SK-N-SH (cell line): ENCODE measurements at regions not wholly inside any gene's neighbourhood (a gene's known extent, or its start where the extent isn't known, plus 50 kb on each side); places are given as distances from the start of the nearest gene placed in this dataset.

Source experiments
- CTCF ChIA-PET: fragments of 300-600, 350-600 bp; formaldehyde crosslinking; extraction: SDS; loops from one replicate; lab custom pipeline; 2021; lab: Yijun Ruan, JAX
- POLR2A ChIA-PET: fragments of 350-600 bp; sonication (Branson Sonifier 250); formaldehyde crosslinking; extraction: SDS; loops from one replicate; lab custom pipeline; 2020; ENCODE audit warnings: antibody characterized with exemption, inconsistent platforms; lab: Yijun Ruan, JAX
- DNase-seq: peaks from one replicate; pipeline ENCODE4 v3.0.0; 2012
- H2AFZ ChIP-seq: fragments of 200-600 bp; sonication (generic); 2 replicates; pipeline ENCODE4 v1.8.1; 2016; ENCODE audit warnings: antibody characterized with exemption, mild to moderate bottlenecking, low read depth
- H3F3A ChIP-seq: fragments of 200-600 bp; sonication (generic); replicated peaks from 2 replicates; pipeline ENCODE3; 2016; ENCODE audit warnings: antibody characterized with exemption, mild to moderate bottlenecking; ENCODE audit not compliant: insufficient read depth
- H3K27ac ChIP-seq, 2 experiments: fragments of 200-500 bp in 1 of 2; fragments of 200-600 bp in 1 of 2; sonication (Bioruptor generic) in 1 of 2; sonication (generic), shearing (Covaris generic) in 1 of 2; 2 replicates each; pipeline versions ENCODE4 v1.5.1 to v1.6.1; 2014 to 2016; ENCODE audit warnings: low read depth in 2 of 2, inconsistent platforms in 1 of 2, low read length in 1 of 2, mild to moderate bottlenecking in 1 of 2, mixed read lengths in 1 of 2
- H3K27me3 ChIP-seq: fragments of 200-600 bp; sonication (generic), shearing (Covaris generic); 2 replicates; pipeline ENCODE4 v1.6.1; 2016; ENCODE audit warnings: mixed run types; ENCODE audit not compliant: insufficient read depth
- H3K36me3 ChIP-seq, 2 experiments: fragments of 200-500 bp in 1 of 2; fragments of 200-600 bp in 1 of 2; sonication (Bioruptor generic) in 1 of 2; sonication (generic) in 1 of 2; replicated peaks in 1 of 2; 2 replicates each; pipeline versions ENCODE3 to v1.5.1; 2014 to 2016; ENCODE audit warnings: low read length in 1 of 2, mild to moderate bottlenecking in 1 of 2; ENCODE audit not compliant: insufficient read depth in 2 of 2, control insufficient read depth in 1 of 2
- H3K4me1 ChIP-seq, 2 experiments: fragments of 200-500 bp in 1 of 2; fragments of 200-600 bp in 1 of 2; sonication (Bioruptor generic) in 1 of 2; sonication (generic), shearing (Covaris generic) in 1 of 2; 2 replicates each; pipeline versions ENCODE4 v1.5.1 to v1.6.1; 2014 to 2016; ENCODE audit warnings: low read depth in 1 of 2, low read length in 1 of 2, mixed run types in 1 of 2; ENCODE audit not compliant: insufficient read depth in 2 of 2, control insufficient read depth in 1 of 2
- H3K4me2 ChIP-seq: fragments of 200-600 bp; sonication (generic), shearing (Covaris generic); 2 replicates; pipeline ENCODE4 v1.6.1; 2017; ENCODE audit warnings: mixed run types
- H3K4me3 ChIP-seq, 2 experiments: fragments of 200-500 bp in 1 of 2; fragments of 200-600 bp in 1 of 2; sonication (Bioruptor generic) in 1 of 2; sonication (generic), shearing (Covaris generic) in 1 of 2; 2 replicates each; pipeline versions ENCODE4 v1.5.1 to v1.8.1; 2014 to 2016; ENCODE audit warnings: low read depth in 2 of 2, inconsistent platforms in 1 of 2, low read length in 1 of 2, mild to moderate bottlenecking in 1 of 2, mixed read lengths in 1 of 2, moderate library complexity in 1 of 2
- H3K79me2 ChIP-seq: fragments of 200-600 bp; sonication (generic); 2 replicates; pipeline ENCODE4 v1.8.1; 2017; ENCODE audit warnings: mild to moderate bottlenecking; ENCODE audit not compliant: insufficient read depth
- H3K9ac ChIP-seq: fragments of 200-600 bp; sonication (generic); 2 replicates; pipeline ENCODE4 v1.6.1; 2017; ENCODE audit warnings: mixed run types
- H3K9me2 ChIP-seq: fragments of 200-600 bp; sonication (generic); 2 replicates; pipeline ENCODE4 v1.6.1; 2017; ENCODE audit warnings: mixed run types
- H3K9me3 ChIP-seq: fragments of 200-600 bp; sonication (generic); 2 replicates; pipeline ENCODE4 v1.6.1; 2017; ENCODE audit warnings: mixed run types, mild to moderate bottlenecking, moderate library complexity
- H4K20me1 ChIP-seq: fragments of 200-600 bp; sonication (generic); 2 replicates; pipeline ENCODE4 v1.6.1; 2017; ENCODE audit warnings: mild to moderate bottlenecking, mixed run types; ENCODE audit not compliant: insufficient read depth
- CHD2 ChIP-seq: fragments of 150-350 bp; IDR thresholded peaks from 2 replicates; pipeline ENCODE4 v1.6.1; 2018; ENCODE audit warnings: low read length; ENCODE audit not compliant: partially characterized antibody
- GABPA ChIP-seq: IDR thresholded peaks from 2 replicates; pipeline ENCODE4 v1.4.0; 2012; ENCODE audit warnings: low read depth, mild to moderate bottlenecking
- GATA2 ChIP-seq: sonication (generic); formaldehyde crosslinking; IDR thresholded peaks from 2 replicates; pipeline ENCODE4 v1.5.0; 2020; ENCODE audit warnings: mild to moderate bottlenecking, missing genetic modification reagents
- NFIC ChIP-seq: IDR thresholded peaks from 2 replicates; pipeline ENCODE4 v1.4.0; 2012; ENCODE audit warnings: borderline replicate concordance
- RFX5 ChIP-seq: IDR thresholded peaks from 2 replicates; pipeline ENCODE4 v1.6.1; 2012; ENCODE audit warnings: mild to moderate bottlenecking, improper control_type of control experiment, low read length
- RXRA ChIP-seq: IDR thresholded peaks from 2 replicates; pipeline ENCODE4 v1.4.0; 2012; ENCODE audit warnings: low read depth, mild to moderate bottlenecking, borderline replicate concordance
- SIN3A ChIP-seq: IDR thresholded peaks from 2 replicates; pipeline ENCODE4 v1.6.1; 2012; ENCODE audit warnings: low read depth, mild to moderate bottlenecking, low read length, moderate library complexity, borderline replicate concordance
- SMC3 ChIP-seq: IDR thresholded peaks from 2 replicates; pipeline ENCODE4 v1.6.1; 2012; ENCODE audit warnings: low read depth, low read length, improper control_type of control experiment
- WGBS: methylation state at CpG from one replicate; pipeline ENCODE4 v1.1.6; 2017; ENCODE audit warnings: low lambda C conversion rate; 5-methylcytosine and 5-hydroxymethylcytosine counted together
- TF ChIP-seq, protein P1 (sequence below): fragments of 150-350 bp; IDR thresholded peaks from 2 replicates; pipeline ENCODE4 v1.6.1; 2017; ENCODE audit warnings: antibody characterized with exemption, low read length, low read depth, borderline replicate concordance
- TF ChIP-seq, protein P2 (sequence below): fragments of 200-600 bp; sonication (generic); IDR thresholded peaks from 2 replicates; pipeline ENCODE4 v1.6.1; 2017; ENCODE audit warnings: antibody characterized with exemption, mild to moderate bottlenecking, moderate library complexity

DNA sequence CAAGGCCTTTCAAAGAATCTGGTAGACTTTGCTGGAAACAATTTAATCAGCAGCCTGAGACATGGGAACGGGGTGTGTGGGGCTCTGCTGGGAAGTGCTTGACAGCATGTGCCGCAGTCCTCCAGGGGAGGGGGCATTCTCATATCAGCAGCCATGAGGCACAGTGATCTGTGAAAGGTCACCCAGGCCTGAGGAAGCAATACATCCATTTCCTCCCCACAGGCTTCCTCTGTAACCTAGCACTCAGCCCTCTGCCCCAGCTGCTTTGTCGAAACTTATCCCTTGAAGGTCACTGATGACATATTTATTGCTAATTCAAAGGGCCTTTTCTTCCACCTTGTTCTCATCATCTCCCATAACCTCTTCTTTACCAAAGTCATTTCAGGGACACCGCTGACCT, 103.3 kb downstream of the TNFAIP3 start:
- Histone ChIP-seq H3K36me3 (no peaks in the 10 kb centered on the region), H4K20me1 (no peaks in the 10 kb centered on the region), H3K9me3 (no peaks in the 10 kb centered on the region)
- TF ChIP-seq CHD2 (no peak), RFX5 (no peak), GABPA (no peak)
- TF ChIP-seq, protein P1, sequence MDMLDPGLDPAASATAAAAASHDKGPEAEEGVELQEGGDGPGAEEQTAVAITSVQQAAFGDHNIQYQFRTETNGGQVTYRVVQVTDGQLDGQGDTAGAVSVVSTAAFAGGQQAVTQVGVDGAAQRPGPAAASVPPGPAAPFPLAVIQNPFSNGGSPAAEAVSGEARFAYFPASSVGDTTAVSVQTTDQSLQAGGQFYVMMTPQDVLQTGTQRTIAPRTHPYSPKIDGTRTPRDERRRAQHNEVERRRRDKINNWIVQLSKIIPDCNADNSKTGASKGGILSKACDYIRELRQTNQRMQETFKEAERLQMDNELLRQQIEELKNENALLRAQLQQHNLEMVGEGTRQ, result no peak
- TF ChIP-seq, all 33 proteins: peak for 0
- ChIA-PET POLR2A (no interaction called here), CTCF (no interaction called here)
- no peaks in the 10 kb centered on the region for H3K9me2 ChIP-seq
- H3F3A ChIP-seq, result no peaks in the 10 kb centered on the region
- WGBS, result 25% methylated on average over 4 of the region's 4 CpGs
- no peaks in the 10 kb centered on the region for H3K4me1 ChIP-seq
- H3K27me3 ChIP-seq, result no peaks in the 10 kb centered on the region; the same call in 1 of the 2 replicates
- no peak for DNase-seq
- H3K4me3 ChIP-seq, result no peak overlapping the region
- no peak overlapping the region for H3K9ac ChIP-seq
- H3K79me2 ChIP-seq, result no peaks in the 10 kb centered on the region
- no peak overlapping the region for H3K27ac ChIP-seq
- no peak overlapping the region for H3K4me2 ChIP-seq
- H2AFZ ChIP-seq, result no peak overlapping the region

DNA sequence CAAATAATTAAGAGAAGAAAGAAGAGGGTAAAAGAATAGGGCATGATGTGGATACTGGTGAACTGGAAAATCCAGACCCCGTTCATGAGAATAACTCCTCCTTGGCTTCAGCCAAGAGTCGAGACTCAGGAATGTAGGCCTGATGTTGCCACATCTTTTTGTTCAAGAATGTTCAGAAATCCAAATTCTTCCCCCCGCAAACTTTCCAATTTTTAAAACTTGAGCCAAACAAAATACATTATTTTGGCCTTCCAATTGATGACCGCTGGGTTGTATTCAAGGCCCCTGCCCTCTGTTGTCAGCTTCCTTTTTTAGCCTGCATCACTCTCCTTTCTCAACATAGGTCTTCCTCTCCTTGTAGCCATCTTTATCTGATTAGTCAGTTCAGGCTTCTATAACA, 106.1 kb downstream of the TNFAIP3 start:
- Histone ChIP-seq H3K4me3 (no peak overlapping the region), H3K79me2 (no peaks in the 10 kb centered on the region), H3K9me2 (no peaks in the 10 kb centered on the region), H2AFZ (no peak overlapping the region), H3K4me2 (no peak overlapping the region), H3K36me3 (no peaks in the 10 kb centered on the region), H4K20me1 (no peaks in the 10 kb centered on the region), H3K27me3 (peaks cover 5% of the 10 kb centered on the region; the same call in 1 of the 2 replicates), H3K9me3 (no peaks in the 10 kb centered on the region), H3K27ac (no peak overlapping the region), H3K9ac (no peak overlapping the region), H3K4me1 (no peaks in the 10 kb centered on the region), H3F3A (no peaks in the 10 kb centered on the region)
- DNase-seq, result no peak
- ChIA-PET CTCF (no interaction called here), POLR2A (no interaction called here)
- TF ChIP-seq, protein P1, result no peak
- no peak for TF ChIP-seq CHD2
- no peak for TF ChIP-seq GATA2 (CRISPR knock-in tag)
- TF ChIP-seq SMC3, result no peak
- no peak for TF ChIP-seq RXRA
- TF ChIP-seq NFIC, result no peak
- no peak for TF ChIP-seq SIN3A
- WGBS, result 19% methylated on average over 4 of the region's 4 CpGs

DNA sequence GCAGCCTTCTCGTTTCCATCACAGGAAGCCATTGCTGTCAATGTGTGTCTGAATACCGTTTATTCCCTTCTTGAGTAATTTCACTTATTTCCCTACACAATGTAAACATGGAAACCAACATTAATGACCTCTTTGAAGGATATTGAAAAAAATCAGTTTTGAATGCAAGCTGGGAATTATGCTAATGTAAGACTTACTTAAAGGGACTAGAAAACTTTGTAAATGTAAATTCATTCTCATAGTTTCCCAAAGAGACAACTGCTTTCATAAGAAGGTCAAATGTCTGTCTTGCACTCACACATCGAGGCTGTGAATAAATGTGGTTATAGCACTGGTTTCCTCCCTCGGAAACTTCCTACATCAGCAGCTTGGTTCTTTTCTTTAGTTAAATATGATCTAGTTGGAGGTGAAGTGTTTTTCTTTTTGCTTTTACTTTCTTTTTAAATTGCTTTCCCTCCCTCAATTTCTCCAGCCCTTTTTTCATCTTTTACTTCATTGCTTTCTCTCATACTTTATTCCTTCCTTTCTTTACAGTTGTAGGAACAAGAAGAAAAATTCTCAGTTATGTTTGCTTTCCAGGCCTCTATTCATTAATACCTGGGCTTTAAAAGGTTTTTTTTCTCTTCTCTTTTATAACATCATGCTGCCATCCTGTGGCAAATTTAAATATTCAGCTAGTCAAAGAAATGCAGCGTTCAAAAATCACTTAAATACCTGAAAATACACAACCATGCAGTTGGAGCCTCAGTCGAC, 108.3 kb downstream of the TNFAIP3 start:
- no peak overlapping the region for H2AFZ ChIP-seq
- TF ChIP-seq, protein P2, sequence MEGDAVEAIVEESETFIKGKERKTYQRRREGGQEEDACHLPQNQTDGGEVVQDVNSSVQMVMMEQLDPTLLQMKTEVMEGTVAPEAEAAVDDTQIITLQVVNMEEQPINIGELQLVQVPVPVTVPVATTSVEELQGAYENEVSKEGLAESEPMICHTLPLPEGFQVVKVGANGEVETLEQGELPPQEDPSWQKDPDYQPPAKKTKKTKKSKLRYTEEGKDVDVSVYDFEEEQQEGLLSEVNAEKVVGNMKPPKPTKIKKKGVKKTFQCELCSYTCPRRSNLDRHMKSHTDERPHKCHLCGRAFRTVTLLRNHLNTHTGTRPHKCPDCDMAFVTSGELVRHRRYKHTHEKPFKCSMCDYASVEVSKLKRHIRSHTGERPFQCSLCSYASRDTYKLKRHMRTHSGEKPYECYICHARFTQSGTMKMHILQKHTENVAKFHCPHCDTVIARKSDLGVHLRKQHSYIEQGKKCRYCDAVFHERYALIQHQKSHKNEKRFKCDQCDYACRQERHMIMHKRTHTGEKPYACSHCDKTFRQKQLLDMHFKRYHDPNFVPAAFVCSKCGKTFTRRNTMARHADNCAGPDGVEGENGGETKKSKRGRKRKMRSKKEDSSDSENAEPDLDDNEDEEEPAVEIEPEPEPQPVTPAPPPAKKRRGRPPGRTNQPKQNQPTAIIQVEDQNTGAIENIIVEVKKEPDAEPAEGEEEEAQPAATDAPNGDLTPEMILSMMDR, result peak; percentile 37; the same call in 1 of the 2 replicates
- TF ChIP-seq NFIC, result no peak
- TF ChIP-seq, all 33 proteins: peak for 1
- POLR2A ChIA-PET, result no interaction called here

More for the DNA sequence above, 108.3 kb downstream of the TNFAIP3 start:
- 3% methylated on average over 6 of the region's 6 CpGs for WGBS
- Histone ChIP-seq H3K27me3 (peaks cover 6% of the 10 kb centered on the region; the same call in 1 of the 2 replicates), H3K79me2 (no peaks in the 10 kb centered on the region), H3K4me3 (no peak overlapping the region), H3K4me1 (no peaks in the 10 kb centered on the region), H3K9me3 (no peaks in the 10 kb centered on the region), H3K9ac (no peak overlapping the region), H3K4me2 (no peak overlapping the region), H3K9me2 (no peaks in the 10 kb centered on the region), H3K27ac (no peak overlapping the region), H3F3A (no peaks in the 10 kb centered on the region), H3K36me3 (no peaks in the 10 kb centered on the region), H4K20me1 (no peaks in the 10 kb centered on the region)
- no peak for DNase-seq
- CTCF ChIA-PET, result no interaction called here
